ENCODE measurements at regions not wholly inside any gene's neighbourhood (a gene's known extent, or its start where the extent isn't known, plus 50 kb on each side); places are given as distances from the start of the nearest gene placed in this dataset.

DNA sequence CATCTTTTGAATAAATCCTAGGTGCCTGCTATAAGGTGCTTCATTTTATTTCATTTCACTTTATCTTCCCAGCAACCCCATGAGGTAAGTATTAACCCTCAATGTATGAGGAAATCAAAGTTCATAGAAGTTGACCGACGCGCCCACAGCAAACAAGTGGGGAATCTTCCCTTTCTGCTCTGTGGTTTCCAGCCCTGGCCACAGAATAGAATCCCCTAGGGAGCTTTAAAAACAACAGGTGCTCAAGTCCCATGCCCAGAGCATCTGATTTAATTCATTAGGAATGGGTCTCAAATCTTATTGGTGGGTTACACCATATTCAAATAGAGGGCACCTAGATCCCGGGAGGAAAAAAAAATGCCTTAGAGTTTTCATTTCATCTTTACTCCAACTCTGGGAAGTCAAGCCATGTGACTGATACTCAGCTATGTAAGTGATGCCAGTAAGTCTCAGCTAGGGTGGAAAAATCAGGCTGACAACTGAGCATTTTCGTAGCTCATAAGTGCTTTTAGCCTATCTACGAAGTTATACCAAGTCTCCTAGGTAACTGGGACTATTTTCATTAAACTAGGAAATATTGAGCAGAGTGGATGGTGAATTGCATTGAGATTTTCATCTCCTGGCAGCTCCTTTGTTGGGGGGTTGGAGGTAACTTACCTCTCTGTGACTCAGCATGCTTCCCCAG is 353.4 kb upstream of the SLC30A5 start:
- 72 to 82% (median 76%) methylated on average over 6 of the region's 6 CpGs for WGBS, 5 donors
- no peaks in the 10 kb centered on the region for H3K36me3 ChIP-seq
- no peak overlapping the region for H3K27ac ChIP-seq
- DNase-seq: no peak
- no peaks in the 10 kb centered on the region for H3K9me3 ChIP-seq
- H3K4me1 ChIP-seq: peaks cover 0 to 21% (median 0%) of the 10 kb centered on the region in 6 donors
- intact Hi-C loops (cut with DNase I; ENCODE audit: low total_unique reads): no loop called here
- H3K4me3 ChIP-seq: no peak overlapping the region
- H3K27me3 ChIP-seq (replicated peaks in 1 of 7): no peaks in the 10 kb centered on the region
- no peak for TF ChIP-seq POLR2AphosphoS5 (IDR thresholded peaks at IDR 0.05)
- TF ChIP-seq, protein P1, sequence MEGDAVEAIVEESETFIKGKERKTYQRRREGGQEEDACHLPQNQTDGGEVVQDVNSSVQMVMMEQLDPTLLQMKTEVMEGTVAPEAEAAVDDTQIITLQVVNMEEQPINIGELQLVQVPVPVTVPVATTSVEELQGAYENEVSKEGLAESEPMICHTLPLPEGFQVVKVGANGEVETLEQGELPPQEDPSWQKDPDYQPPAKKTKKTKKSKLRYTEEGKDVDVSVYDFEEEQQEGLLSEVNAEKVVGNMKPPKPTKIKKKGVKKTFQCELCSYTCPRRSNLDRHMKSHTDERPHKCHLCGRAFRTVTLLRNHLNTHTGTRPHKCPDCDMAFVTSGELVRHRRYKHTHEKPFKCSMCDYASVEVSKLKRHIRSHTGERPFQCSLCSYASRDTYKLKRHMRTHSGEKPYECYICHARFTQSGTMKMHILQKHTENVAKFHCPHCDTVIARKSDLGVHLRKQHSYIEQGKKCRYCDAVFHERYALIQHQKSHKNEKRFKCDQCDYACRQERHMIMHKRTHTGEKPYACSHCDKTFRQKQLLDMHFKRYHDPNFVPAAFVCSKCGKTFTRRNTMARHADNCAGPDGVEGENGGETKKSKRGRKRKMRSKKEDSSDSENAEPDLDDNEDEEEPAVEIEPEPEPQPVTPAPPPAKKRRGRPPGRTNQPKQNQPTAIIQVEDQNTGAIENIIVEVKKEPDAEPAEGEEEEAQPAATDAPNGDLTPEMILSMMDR (IDR thresholded peaks at IDR 0.05 in 8 of 11, conservative IDR thresholded peaks at IDR 0.05 in 3 of 11): no peak
- no peak for TF ChIP-seq POLR2A (IDR thresholded peaks at IDR 0.05)

DNA sequence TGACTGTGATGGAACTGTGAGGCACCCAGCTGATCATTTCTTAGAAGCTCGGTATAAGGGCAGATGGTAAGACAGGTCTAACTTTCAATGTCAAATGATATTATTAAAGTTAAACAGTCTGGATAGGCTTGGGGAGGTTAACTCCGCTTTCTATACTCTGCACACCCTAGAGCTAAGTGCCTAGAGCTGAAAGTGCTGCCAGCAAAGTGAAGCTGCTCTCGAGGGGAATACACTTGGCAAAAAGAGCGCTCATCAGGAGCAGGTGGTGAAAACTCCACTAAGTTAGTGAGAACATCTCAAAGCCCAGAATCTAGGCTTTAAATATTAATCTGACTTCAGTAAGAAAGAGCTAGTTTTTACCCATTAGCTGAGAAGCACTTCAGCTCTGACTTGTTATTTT is 349.6 kb upstream of the SLC30A5 start:
- Histone ChIP-seq H3K4me3 (no peak overlapping the region), H3K4me1 (peaks cover 0 to 23% (median 0%) of the 10 kb centered on the region in 6 donors), H3K36me3 (no peaks in the 10 kb centered on the region), H3K27me3 (replicated peaks in 1 of 7) (no peaks in the 10 kb centered on the region), H3K9me3 (no peaks in the 10 kb centered on the region), H3K27ac (no peak overlapping the region)
- 85 to 97% (median 92%) methylated on average over 4 of the region's 4 CpGs for WGBS, 5 donors
- intact Hi-C loops (cut with DNase I; ENCODE audit: low total_unique reads): no loop called here
- no peak for DNase-seq
- TF ChIP-seq, protein P1 (IDR thresholded peaks at IDR 0.05 in 8 of 11, conservative IDR thresholded peaks at IDR 0.05 in 3 of 11): no peak
- TF ChIP-seq POLR2A (IDR thresholded peaks at IDR 0.05): no peak
- TF ChIP-seq POLR2AphosphoS5 (IDR thresholded peaks at IDR 0.05): no peak

DNA sequence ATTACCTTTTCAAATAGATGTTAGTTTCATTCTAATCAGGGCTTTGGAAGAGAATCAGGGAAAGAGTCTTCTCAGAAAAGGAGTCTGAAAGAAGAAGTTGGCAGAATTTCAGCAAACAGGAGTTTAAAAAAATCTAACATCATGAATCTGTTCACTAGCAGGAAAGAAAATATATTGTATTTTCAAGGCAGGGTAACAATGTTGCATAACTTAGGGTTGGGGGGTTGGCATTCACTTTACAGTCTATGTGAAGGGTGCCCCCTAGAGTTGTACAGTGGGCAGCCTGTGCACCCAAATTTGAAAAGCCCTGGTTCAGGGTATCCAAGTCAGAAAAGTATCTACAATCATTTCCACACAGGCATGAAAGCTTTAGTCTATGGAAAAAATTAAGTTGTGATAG is 348.4 kb upstream of the SLC30A5 start:
- H3K27me3 ChIP-seq (replicated peaks in 1 of 7): no peaks in the 10 kb centered on the region
- no peaks in the 10 kb centered on the region for H3K9me3 ChIP-seq
- no peak for DNase-seq
- H3K4me3 ChIP-seq: no peak overlapping the region
- no peaks in the 10 kb centered on the region for H3K36me3 ChIP-seq
- no peak overlapping the region for H3K27ac ChIP-seq
- intact Hi-C loops (cut with DNase I; ENCODE audit: low total_unique reads): no loop called here
- TF ChIP-seq, protein P1 (IDR thresholded peaks at IDR 0.05 in 8 of 11, conservative IDR thresholded peaks at IDR 0.05 in 3 of 11): peak in 3 of 11 experiments; percentile 6 to 36 (median 12)
- TF ChIP-seq POLR2A (IDR thresholded peaks at IDR 0.05): no peak
- TF ChIP-seq POLR2AphosphoS5 (IDR thresholded peaks at IDR 0.05): no peak
- H3K4me1 ChIP-seq: peaks cover 0 to 10% (median 0%) of the 10 kb centered on the region in 6 donors

DNA sequence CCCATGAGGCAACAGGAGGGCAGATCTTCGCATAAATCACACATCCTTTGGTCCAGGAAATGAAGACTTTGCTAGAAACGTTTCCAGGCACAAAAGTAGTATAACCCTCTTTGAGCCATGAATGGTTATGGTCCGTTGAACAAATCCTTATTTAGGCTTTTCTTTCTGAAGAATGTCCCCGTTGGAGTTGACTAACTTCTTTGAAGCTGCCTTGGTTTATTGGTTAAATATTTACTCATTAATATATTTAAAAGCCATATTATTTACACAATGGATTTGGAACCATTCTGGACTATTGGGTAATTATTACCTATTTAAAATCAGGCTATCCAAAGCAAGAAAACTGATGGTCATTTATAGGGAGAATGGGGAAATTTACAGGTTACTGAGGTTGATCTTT is 347.6 kb upstream of the SLC30A5 start:
- intact Hi-C loops (cut with DNase I; ENCODE audit: low total_unique reads): no loop called here
- 57 to 76% (median 65%) methylated on average over 4 of the region's 4 CpGs for WGBS, 5 donors

More for the DNA sequence above, 347.6 kb upstream of the SLC30A5 start:
- peaks cover 0 to 7% (median 0%) of the 10 kb centered on the region in 6 donors for H3K4me1 ChIP-seq
- no peaks in the 10 kb centered on the region for H3K36me3 ChIP-seq
- H3K27me3 ChIP-seq (replicated peaks in 1 of 7): no peaks in the 10 kb centered on the region
- no peaks in the 10 kb centered on the region for H3K9me3 ChIP-seq
- DNase-seq: no peak
- TF ChIP-seq POLR2A (IDR thresholded peaks at IDR 0.05) (no peak), POLR2AphosphoS5 (IDR thresholded peaks at IDR 0.05) (no peak)
- TF ChIP-seq, protein P1 (IDR thresholded peaks at IDR 0.05 in 8 of 11, conservative IDR thresholded peaks at IDR 0.05 in 3 of 11): no peak
- H3K4me3 ChIP-seq: no peak overlapping the region
- no peak overlapping the region for H3K27ac ChIP-seq
